ENCODE measurements at regions not wholly inside any gene's neighbourhood (a gene's known extent, or its start where the extent isn't known, plus 50 kb on each side); places are given as distances from the start of the nearest gene placed in this dataset.
"Not testable (repeated sequence)": the region's sequence is repeated elsewhere in the genome, so short reads cannot be mapped to it uniquely, and the experiment has no call there.

DNA sequence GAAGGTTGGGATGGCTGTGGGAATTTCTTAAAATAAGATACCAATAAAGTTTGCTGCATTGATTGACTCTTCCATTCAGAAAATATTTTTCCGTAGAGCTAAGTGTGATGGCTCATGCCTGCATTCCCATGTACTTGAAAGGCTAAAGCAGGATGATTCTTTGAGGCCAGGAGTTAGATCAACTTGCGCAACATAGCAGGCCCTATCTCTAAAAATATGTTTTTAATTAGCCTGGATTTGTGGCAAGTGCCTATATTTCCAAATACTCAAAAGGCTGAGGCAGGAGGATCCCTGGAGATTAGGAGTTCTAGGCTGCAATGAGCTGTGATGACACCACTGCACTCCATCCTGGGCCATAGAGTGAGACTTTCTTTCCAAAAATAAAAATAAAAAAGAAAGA lies 431.2 kb upstream of the PTCHD4 start:
- H3K4me1 ChIP-seq = no peaks in the 10 kb centered on the region
- peaks cover 0 to 3% (median 0%) of the 10 kb centered on the region in 4 donors for H3K9me3 ChIP-seq
- no peak overlapping the region for H3K4me3 ChIP-seq
- peak in 1 of 2 donors; percentile 62 for ATAC-seq (ENCODE audit: low FRiP score in 2 of 2)
- H3K27me3 ChIP-seq = no peaks in the 10 kb centered on the region
- DNase-seq = no peak
- no peaks in the 10 kb centered on the region for H3K36me3 ChIP-seq
- WGBS, 2 donors = 78 to 84% methylated on average over 2 of the region's 2 CpGs
- TF ChIP-seq POLR2AphosphoS5 (IDR thresholded peaks at IDR 0.05) = no peak
- TF ChIP-seq POLR2A (IDR thresholded peaks at IDR 0.05) = no peak
- TF ChIP-seq, protein P1, sequence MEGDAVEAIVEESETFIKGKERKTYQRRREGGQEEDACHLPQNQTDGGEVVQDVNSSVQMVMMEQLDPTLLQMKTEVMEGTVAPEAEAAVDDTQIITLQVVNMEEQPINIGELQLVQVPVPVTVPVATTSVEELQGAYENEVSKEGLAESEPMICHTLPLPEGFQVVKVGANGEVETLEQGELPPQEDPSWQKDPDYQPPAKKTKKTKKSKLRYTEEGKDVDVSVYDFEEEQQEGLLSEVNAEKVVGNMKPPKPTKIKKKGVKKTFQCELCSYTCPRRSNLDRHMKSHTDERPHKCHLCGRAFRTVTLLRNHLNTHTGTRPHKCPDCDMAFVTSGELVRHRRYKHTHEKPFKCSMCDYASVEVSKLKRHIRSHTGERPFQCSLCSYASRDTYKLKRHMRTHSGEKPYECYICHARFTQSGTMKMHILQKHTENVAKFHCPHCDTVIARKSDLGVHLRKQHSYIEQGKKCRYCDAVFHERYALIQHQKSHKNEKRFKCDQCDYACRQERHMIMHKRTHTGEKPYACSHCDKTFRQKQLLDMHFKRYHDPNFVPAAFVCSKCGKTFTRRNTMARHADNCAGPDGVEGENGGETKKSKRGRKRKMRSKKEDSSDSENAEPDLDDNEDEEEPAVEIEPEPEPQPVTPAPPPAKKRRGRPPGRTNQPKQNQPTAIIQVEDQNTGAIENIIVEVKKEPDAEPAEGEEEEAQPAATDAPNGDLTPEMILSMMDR (IDR thresholded peaks at IDR 0.05) = no peak
- TF ChIP-seq EP300 (IDR thresholded peaks at IDR 0.05) = no peak
- no peak overlapping the region for H3K27ac ChIP-seq

- no peaks in the 10 kb centered on the region for H3K36me3 ChIP-seq
- TF ChIP-seq, protein P1 (IDR thresholded peaks at IDR 0.05) = no peak
- TF ChIP-seq POLR2A (IDR thresholded peaks at IDR 0.05) (no peak), EP300 (IDR thresholded peaks at IDR 0.05) (no peak), POLR2AphosphoS5 (IDR thresholded peaks at IDR 0.05) (no peak)
- peaks cover 0 to 3% (median 0%) of the 10 kb centered on the region in 4 donors for H3K9me3 ChIP-seq
- ATAC-seq (ENCODE audit: low FRiP score in 2 of 2) = no peak
- H3K4me1 ChIP-seq = no peaks in the 10 kb centered on the region
- no peaks in the 10 kb centered on the region for H3K27me3 ChIP-seq
- no peak for DNase-seq
- no peak overlapping the region for H3K4me3 ChIP-seq
- no peak overlapping the region for H3K27ac ChIP-seq
Observed at GRCh38 chr6:48541649-48542048, 430.7 kb upstream of the PTCHD4 start.

GRCh38 chr6:48535582-48536009 lies 424.6 kb upstream of the PTCHD4 start:
- WGBS, 2 donors = 0 to 24% methylated on average over 1 of the region's 1 CpG
- Histone ChIP-seq H3K27ac (no peak overlapping the region), H3K4me3 (no peak overlapping the region), H3K36me3 (no peaks in the 10 kb centered on the region), H3K27me3 (no peaks in the 10 kb centered on the region), H3K9me3 (no peaks in the 10 kb centered on the region), H3K4me1 (no peaks in the 10 kb centered on the region)
- TF ChIP-seq EP300 (IDR thresholded peaks at IDR 0.05) = no peak
- TF ChIP-seq, protein P1 (IDR thresholded peaks at IDR 0.05) = no peak
- TF ChIP-seq POLR2A (IDR thresholded peaks at IDR 0.05) = no peak
- no peak for TF ChIP-seq POLR2AphosphoS5 (IDR thresholded peaks at IDR 0.05)
- DNase-seq = no peak
- ATAC-seq (ENCODE audit: low FRiP score in 2 of 2) = no peak

- H3K4me3 ChIP-seq; ATAC-seq (ENCODE audit: low FRiP score in 2 of 2): not testable (repeated sequence)
- 88 to 95% methylated on average over 3 of the region's 3 CpGs for WGBS, 2 donors
Observed at GRCh38 chr6:48530978-48531377, 420.0 kb upstream of the PTCHD4 start.

DNA sequence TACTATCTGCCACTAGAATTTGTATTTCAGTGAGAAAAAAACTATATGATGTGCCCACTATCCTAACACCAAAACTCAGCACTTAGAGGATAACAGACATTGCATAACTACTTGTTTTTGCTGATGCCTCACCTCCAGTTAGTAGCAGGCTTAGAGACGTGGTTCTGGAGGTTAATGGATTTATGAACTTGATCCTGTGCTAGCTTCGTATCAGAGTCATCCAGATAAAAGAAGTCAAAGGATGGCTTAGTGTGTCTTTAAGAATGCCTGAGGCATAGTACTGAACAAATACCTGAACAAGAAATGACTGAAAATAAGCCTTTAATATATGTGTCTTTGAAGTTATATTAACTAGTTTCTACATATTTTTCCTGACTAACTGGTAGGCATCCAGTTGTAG lies 414.9 kb upstream of the PTCHD4 start:
- ATAC-seq (ENCODE audit: low FRiP score in 2 of 2) (no peak), DNase-seq (no peak)
- Histone ChIP-seq H3K27me3 (no peaks in the 10 kb centered on the region), H3K27ac (no peak overlapping the region), H3K4me1 (no peaks in the 10 kb centered on the region), H3K4me3 (no peak overlapping the region), H3K9me3 (no peaks in the 10 kb centered on the region), H3K36me3 (no peaks in the 10 kb centered on the region)
- TF ChIP-seq POLR2AphosphoS5 (IDR thresholded peaks at IDR 0.05) (no peak), EP300 (IDR thresholded peaks at IDR 0.05) (no peak), POLR2A (IDR thresholded peaks at IDR 0.05) (no peak)
- TF ChIP-seq, protein P1 (IDR thresholded peaks at IDR 0.05) = no peak
- 77 to 79% methylated on average over 2 of the region's 2 CpGs for WGBS, 2 donors

More at GRCh38 chr6:48530978-48531377, 420.0 kb upstream of the PTCHD4 start:
- DNase-seq, H3K27me3 ChIP-seq, H3K27ac ChIP-seq, H3K4me1 ChIP-seq, H3K36me3 ChIP-seq, H3K9me3 ChIP-seq: not testable (repeated sequence)
